PC-3 (cell line): ENCODE measurements at regions not wholly inside any gene's neighbourhood (a gene's known extent, or its start where the extent isn't known, plus 50 kb on each side); places are given as distances from the start of the nearest gene placed in this dataset.

Source experiments
- ATAC-seq: fragments of 200-7000 bp; cut with Tn5 transposase; 2 replicates; pipeline ENCODE4 v1.9.1; 2020; ENCODE audit warnings: mild to moderate bottlenecking, moderate library complexity
- BruUV-seq: library from RNA; stranded (reverse); fragments of 400-500 nt; replicated peaks from 2 replicates; lab custom pipeline; 2021; lab: Mats Ljungman, UMichigan
- CTCF ChIA-PET: fragments of 300-600 bp; sonication (Branson Sonifier 250); formaldehyde crosslinking; loops from one replicate; lab custom pipeline; 2022; ENCODE audit warnings: antibody characterized with exemption; lab: Charles Lee
- POLR2A ChIA-PET: fragments of 300-600 bp; sonication (Branson Sonifier 250); formaldehyde crosslinking; loops from one replicate; lab custom pipeline; 2022; ENCODE audit warnings: antibody characterized with exemption; ENCODE audit not compliant: unreplicated experiment; lab: Charles Lee
- DNase-seq: peaks from one replicate; pipeline ENCODE4 v3.0.0-alpha.2; 2015
- H2AFZ ChIP-seq: fragments of 300-600 bp; sonication (generic); 2 replicates; pipeline ENCODE4 v1.6.0; 2016; ENCODE audit warnings: antibody characterized with exemption, low read length
- H3F3A ChIP-seq: fragments of 300-600 bp; sonication (generic); one replicate; pipeline ENCODE4 v1.6.0; 2017; ENCODE audit warnings: antibody characterized with exemption, low read length, control low read depth, mild to moderate bottlenecking; ENCODE audit not compliant: unreplicated experiment
- H3K27ac ChIP-seq: fragments of 300-600 bp; sonication (generic); 2 replicates; pipeline ENCODE4 v1.5.1; 2016; ENCODE audit warnings: mild to moderate bottlenecking, low read length
- H3K27me3 ChIP-seq: fragments of 300-600 bp; sonication (generic); 2 replicates; pipeline ENCODE4 v1.6.1; 2016; ENCODE audit warnings: low read length, mixed read lengths
- H3K36me3 ChIP-seq: fragments of 300-600 bp; sonication (generic); 2 replicates; pipeline ENCODE4 v1.6.1; 2016; ENCODE audit warnings: low read depth, mixed run types, low read length, mixed read lengths
- H3K4me1 ChIP-seq: fragments of 300-600 bp; sonication (generic); 2 replicates; pipeline ENCODE4 v1.5.1; 2016; ENCODE audit warnings: low read length; ENCODE audit not compliant: insufficient read depth
- H3K4me2 ChIP-seq: fragments of 300-600 bp; sonication (generic); 2 replicates; pipeline ENCODE4 v1.6.0; 2016; ENCODE audit warnings: low read length
- H3K4me3 ChIP-seq: fragments of 300-600 bp; sonication (generic); 2 replicates; pipeline ENCODE4 v1.5.1; 2016; ENCODE audit warnings: mild to moderate bottlenecking, low read length, mixed read lengths
- H3K79me2 ChIP-seq: fragments of 300-600 bp; sonication (generic); 2 replicates; pipeline ENCODE4 v1.6.1; 2017; ENCODE audit warnings: low read length, mixed read lengths
- H3K9ac ChIP-seq: fragments of 300-600 bp; sonication (generic); 2 replicates; pipeline ENCODE4 v1.6.0; 2016; ENCODE audit warnings: mild to moderate bottlenecking, low read length
- H3K9me2 ChIP-seq: fragments of 300-600 bp; sonication (generic); replicated peaks from 2 replicates; pipeline ENCODE4 v1.6.1; 2016; ENCODE audit warnings: mixed run types, low read length, mixed read lengths
- H3K9me3 ChIP-seq: fragments of 300-600 bp; sonication (generic); 2 replicates; pipeline ENCODE4 v1.6.1; 2016; ENCODE audit warnings: low read length, mixed read lengths
- H4K20me1 ChIP-seq: fragments of 300-600 bp; sonication (generic); 2 replicates; pipeline ENCODE4 v1.6.1; 2016; ENCODE audit warnings: low read length, mixed read lengths
- CTCF ChIP-seq: fragments of 300-600 bp; sonication (generic); conservative IDR thresholded peaks from 2 replicates; pipeline ENCODE4 v1.5.1; 2017; ENCODE audit warnings: antibody characterized with exemption, low read depth, mild to moderate bottlenecking, low read length
- EZH2 ChIP-seq: fragments of 300-600 bp; sonication (generic); IDR thresholded peaks from one replicate; pipeline ENCODE4 v1.6.1; 2017; ENCODE audit warnings: antibody characterized with exemption, mild to moderate bottlenecking, low read length; ENCODE audit not compliant: unreplicated experiment
- EZH2phosphoT487 ChIP-seq: fragments of 300-600 bp; sonication (generic); IDR thresholded peaks from 2 replicates; pipeline ENCODE4 v1.6.1; 2018; ENCODE audit warnings: mild to moderate bottlenecking, antibody characterized with exemption, low read length, borderline replicate concordance
- intact Hi-C: fragments of 100-400 bp; cut with micrococcal nuclease; formaldehyde crosslinking; loops from 2 replicates; pipeline ENCODE4 v1.9.0; 2023

DNA sequence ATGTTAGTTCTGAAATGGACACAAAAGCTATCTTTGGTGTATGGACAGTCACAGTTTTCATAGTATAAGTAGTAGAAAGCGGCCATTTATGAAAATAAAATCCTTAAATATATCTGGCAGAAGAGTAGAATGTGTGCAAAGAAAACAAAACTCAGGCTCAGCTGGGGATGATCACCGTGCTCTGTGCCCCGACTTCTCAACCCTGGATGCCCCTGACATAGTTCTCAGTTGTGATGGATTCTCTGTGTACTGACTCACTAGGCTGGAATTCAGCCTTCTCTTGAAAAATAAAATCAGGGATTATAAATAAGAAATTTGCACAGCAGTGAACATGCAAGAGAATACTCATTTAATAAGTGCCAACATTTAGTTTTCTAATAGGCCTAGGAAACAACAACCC, 925.1 kb upstream of the NR2F2 start:
- ATAC-seq (no peak), DNase-seq (no peak)
- POLR2A ChIA-PET, result no interaction called here
- H3K4me3 ChIP-seq, result no peak overlapping the region
- no peaks in the 10 kb centered on the region for H3K4me1 ChIP-seq
- no peaks in the 10 kb centered on the region for H4K20me1 ChIP-seq
- no peaks in the 10 kb centered on the region for H3K9me2 ChIP-seq
- no peak overlapping the region for H3K4me2 ChIP-seq
- no peak overlapping the region for H3K9ac ChIP-seq
- H3K9me3 ChIP-seq, result no peaks in the 10 kb centered on the region
- no peaks in the 10 kb centered on the region for H3K79me2 ChIP-seq
- H3K36me3 ChIP-seq, result no peaks in the 10 kb centered on the region
- TF ChIP-seq EZH2phosphoT487, result no peak
- TF ChIP-seq CTCF, result no peak
- TF ChIP-seq EZH2, result no peak
- no peak overlapping the region for H2AFZ ChIP-seq
- intact Hi-C loops, result no loop called here
- no TSS peak for BruUV-seq
- no peaks in the 10 kb centered on the region for H3K27me3 ChIP-seq
- no peak overlapping the region for H3K27ac ChIP-seq
- CTCF ChIA-PET, result no interaction called here
- no peaks in the 10 kb centered on the region for H3F3A ChIP-seq

DNA sequence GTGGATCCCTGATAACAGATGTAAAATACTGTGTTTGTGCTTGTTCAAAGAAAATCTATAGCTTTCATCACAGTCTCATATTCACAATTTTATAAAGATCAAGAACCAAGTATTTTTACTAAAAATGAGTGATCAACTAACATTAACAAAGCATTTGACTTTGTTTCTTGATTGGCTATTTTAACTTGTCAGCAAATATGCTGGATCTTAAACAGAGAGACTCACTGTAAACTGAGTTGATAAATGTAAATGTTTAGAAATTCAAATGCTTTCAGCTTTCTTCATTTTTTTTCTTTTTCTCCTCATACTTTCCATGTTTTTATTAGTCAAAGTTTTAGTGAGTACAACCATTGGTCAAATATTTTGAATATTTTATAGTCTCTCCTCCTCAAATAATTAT, 923.0 kb upstream of the NR2F2 start:
- Histone ChIP-seq H3K27me3 (no peaks in the 10 kb centered on the region), H3K9me3 (no peaks in the 10 kb centered on the region), H3K4me2 (no peak overlapping the region), H3K9ac (no peak overlapping the region), H3K4me3 (no peak overlapping the region), H3K4me1 (no peaks in the 10 kb centered on the region), H2AFZ (no peak overlapping the region), H3K79me2 (no peaks in the 10 kb centered on the region), H4K20me1 (no peaks in the 10 kb centered on the region), H3K9me2 (no peaks in the 10 kb centered on the region), H3K36me3 (no peaks in the 10 kb centered on the region), H3F3A (no peaks in the 10 kb centered on the region), H3K27ac (no peak overlapping the region)
- CTCF ChIA-PET, result no interaction called here
- intact Hi-C loops, result no loop called here
- no TSS peak for BruUV-seq
- POLR2A ChIA-PET, result no interaction called here
- DNase-seq (no peak), ATAC-seq (no peak)
- TF ChIP-seq EZH2phosphoT487 (no peak), CTCF (no peak), EZH2 (no peak)

- no peak overlapping the region for H3K27ac ChIP-seq
- TF ChIP-seq CTCF, result no peak
- TF ChIP-seq EZH2phosphoT487, result no peak
- no peak for TF ChIP-seq EZH2
- H4K20me1 ChIP-seq, result no peaks in the 10 kb centered on the region
- no peaks in the 10 kb centered on the region for H3K27me3 ChIP-seq
- no TSS peak for BruUV-seq
- H3K79me2 ChIP-seq, result no peaks in the 10 kb centered on the region
- H3K4me1 ChIP-seq, result no peaks in the 10 kb centered on the region
- no peaks in the 10 kb centered on the region for H3K36me3 ChIP-seq
- H3F3A ChIP-seq, result no peaks in the 10 kb centered on the region
- DNase-seq (no peak), ATAC-seq (no peak)
- no peak overlapping the region for H3K4me2 ChIP-seq
- no peak overlapping the region for H3K9ac ChIP-seq
- POLR2A ChIA-PET, result no interaction called here
- CTCF ChIA-PET, result no interaction called here
- no peak overlapping the region for H3K4me3 ChIP-seq
- no peaks in the 10 kb centered on the region for H3K9me2 ChIP-seq
- intact Hi-C loops, result no loop called here
- no peaks in the 10 kb centered on the region for H3K9me3 ChIP-seq
- H2AFZ ChIP-seq, result no peak overlapping the region
Observed at GRCh38 chr15:95409211-95409610, 921.3 kb upstream of the NR2F2 start.
